ENCODE measurements at regions not wholly inside any gene's neighbourhood (a gene's known extent, or its start where the extent isn't known, plus 50 kb on each side); places are given as distances from the start of the nearest gene placed in this dataset.

- TF ChIP-seq CTCF (IDR thresholded peaks at IDR 0.05) (no peak), EP300 (IDR thresholded peaks at IDR 0.05) (no peak), POLR2A (IDR thresholded peaks at IDR 0.05) (no peak)
Measured at GRCh38 chr14:95023115-95023514, 134.2 kb downstream of the DICER1 start.
